Keratinocyte (primary cell): ENCODE measurements at regions not wholly inside any gene's neighbourhood (a gene's known extent, or its start where the extent isn't known, plus 50 kb on each side); places are given as distances from the start of the nearest gene placed in this dataset.

Experiments
- DNase-seq: peaks from one replicate; pipeline ENCODE4 v3.0.0-alpha.2; 2011; ENCODE audit warnings: low read depth, missing footprints, low spot score
- FAIRE-seq: peaks from 2 replicates; lab custom pipeline; 2011; peaks lifted over from hg19 to GRCh38; lab: Jason Lieb, UNC
- H2AFZ ChIP-seq: 2 replicates; pipeline ENCODE4 v1.6.0; 2012; ENCODE audit warnings: low read length, control low read depth, inconsistent platforms; ENCODE audit not compliant: control insufficient read depth
- H3K27ac ChIP-seq: 2 replicates; pipeline ENCODE4 v1.5.1; 2011; ENCODE audit warnings: low read length; ENCODE audit not compliant: control insufficient read depth, insufficient read depth
- H3K27me3 ChIP-seq: 3 replicates; pipeline ENCODE4 v1.6.0; 2011; ENCODE audit warnings: low read length; ENCODE audit not compliant: control insufficient read depth, insufficient read depth; ENCODE audit errors: extremely low read depth
- H3K36me3 ChIP-seq, 2 experiments: 2 replicates in 1 of 2; 3 replicates in 1 of 2; pipeline ENCODE4 v1.5.1; 2011; ENCODE audit warnings: low read length in 2 of 2, mild to moderate bottlenecking in 1 of 2; ENCODE audit not compliant: control insufficient read depth in 2 of 2, insufficient read depth in 2 of 2; ENCODE audit errors: extremely low read depth in 1 of 2
- H3K4me1 ChIP-seq: 3 replicates; pipeline ENCODE4 v1.5.1; 2011; ENCODE audit warnings: low read length; ENCODE audit not compliant: control insufficient read depth, insufficient read depth; ENCODE audit errors: extremely low read depth
- H3K4me2 ChIP-seq: 3 replicates; pipeline ENCODE4 v1.6.0; 2011; ENCODE audit warnings: low read depth, low read length; ENCODE audit not compliant: control insufficient read depth, insufficient read depth; ENCODE audit errors: extremely low read depth
- H3K4me3 ChIP-seq, 3 experiments: fragments of 200-600 bp in 1 of 3; sonication (generic) in 1 of 3; 2 replicates in 2 of 3; 3 replicates in 1 of 3; pipeline ENCODE4 v1.5.1; 2011 to 2016; ENCODE audit warnings: low read length in 3 of 3, mild to moderate bottlenecking in 3 of 3, control low read depth in 2 of 3, inconsistent platforms in 1 of 3, low read depth in 1 of 3, mixed read lengths in 1 of 3, mixed run types in 1 of 3, moderate library complexity in 1 of 3; ENCODE audit not compliant: control insufficient read depth in 2 of 3, insufficient read depth in 2 of 3; ENCODE audit errors: extremely low read depth in 1 of 3
- H3K79me2 ChIP-seq: 2 replicates; pipeline ENCODE4 v1.6.0; 2012; ENCODE audit warnings: low read length; ENCODE audit not compliant: control insufficient read depth, insufficient read depth
- H3K9ac ChIP-seq: 3 replicates; pipeline ENCODE4 v1.6.0; 2011; ENCODE audit warnings: low read length; ENCODE audit not compliant: control insufficient read depth, insufficient read depth; ENCODE audit errors: extremely low read depth
- H3K9me1 ChIP-seq: 3 replicates; pipeline ENCODE4 v1.6.0; 2011; ENCODE audit warnings: low read length; ENCODE audit not compliant: control insufficient read depth, insufficient read depth; ENCODE audit errors: extremely low read depth
- H3K9me3 ChIP-seq: 2 replicates; pipeline ENCODE4 v1.5.1; 2012; ENCODE audit warnings: low read depth, low read length; ENCODE audit not compliant: control insufficient read depth
- H4K20me1 ChIP-seq: 3 replicates; pipeline ENCODE4 v1.6.0; 2011; ENCODE audit warnings: low read length; ENCODE audit not compliant: control insufficient read depth, insufficient read depth; ENCODE audit errors: extremely low read depth
- EZH2 ChIP-seq: IDR thresholded peaks from one replicate; pipeline ENCODE4 v1.6.1; 2012; ENCODE audit warnings: inconsistent platforms, mild to moderate bottlenecking, low read length, moderate library complexity
- dilution Hi-C: fragments of 300-500 bp; cut with MboI; formaldehyde crosslinking; loops from one replicate; pipeline ENCODE4 v1.7.0; 2020; ENCODE audit warnings: low sequenced_read_pairs; ENCODE audit not compliant: extremely low pct_ligation_motif_present
- TF ChIP-seq, protein P1 (sequence below), 3 experiments: IDR thresholded peaks in 1 of 3; conservative IDR thresholded peaks in 1 of 3; optimal IDR thresholded peaks in 1 of 3; 2 replicates in 2 of 3; 3 replicates in 1 of 3; pipeline versions ENCODE3 to v1.5.1; 2011; ENCODE audit warnings: low read length in 3 of 3, mild to moderate bottlenecking in 3 of 3, moderate library complexity in 2 of 3, control low read depth in 1 of 3, inconsistent platforms in 1 of 3; ENCODE audit not compliant: insufficient read depth in 2 of 3; ENCODE audit errors: extremely low read depth in 1 of 3

DNA sequence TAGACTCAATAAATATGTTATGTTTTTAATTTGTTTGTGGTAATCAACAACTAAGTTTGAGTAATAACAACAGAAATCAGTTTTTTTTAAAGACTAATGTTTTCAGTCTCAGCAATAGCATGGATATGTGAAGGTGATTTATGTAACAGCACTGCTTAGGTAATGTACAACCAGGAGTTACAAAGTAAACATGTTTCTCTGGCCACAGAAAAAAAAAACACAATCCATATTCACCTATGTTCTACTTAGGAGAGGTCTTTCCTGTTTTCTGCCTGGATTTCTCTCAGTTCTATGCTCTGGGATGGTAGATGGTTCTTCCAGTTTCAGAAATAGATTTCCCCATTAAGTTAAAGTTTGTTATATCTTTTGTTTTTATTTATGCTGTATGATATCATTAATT, 579.4 kb downstream of the SI start:
- H2AFZ ChIP-seq, result no peak overlapping the region
- no peaks in the 10 kb centered on the region for H3K9me1 ChIP-seq
- no peaks in the 10 kb centered on the region for H3K4me1 ChIP-seq
- FAIRE-seq (no peak), DNase-seq (no peak)
- dilution Hi-C loops, result no loop called here
- H3K36me3 ChIP-seq, result no peaks in the 10 kb centered on the region
- no peak overlapping the region for H3K27ac ChIP-seq
- no peaks in the 10 kb centered on the region for H3K79me2 ChIP-seq
- no peaks in the 10 kb centered on the region for H3K27me3 ChIP-seq
- H4K20me1 ChIP-seq, result no peaks in the 10 kb centered on the region
- no peak overlapping the region for H3K9ac ChIP-seq
- TF ChIP-seq, protein P1, sequence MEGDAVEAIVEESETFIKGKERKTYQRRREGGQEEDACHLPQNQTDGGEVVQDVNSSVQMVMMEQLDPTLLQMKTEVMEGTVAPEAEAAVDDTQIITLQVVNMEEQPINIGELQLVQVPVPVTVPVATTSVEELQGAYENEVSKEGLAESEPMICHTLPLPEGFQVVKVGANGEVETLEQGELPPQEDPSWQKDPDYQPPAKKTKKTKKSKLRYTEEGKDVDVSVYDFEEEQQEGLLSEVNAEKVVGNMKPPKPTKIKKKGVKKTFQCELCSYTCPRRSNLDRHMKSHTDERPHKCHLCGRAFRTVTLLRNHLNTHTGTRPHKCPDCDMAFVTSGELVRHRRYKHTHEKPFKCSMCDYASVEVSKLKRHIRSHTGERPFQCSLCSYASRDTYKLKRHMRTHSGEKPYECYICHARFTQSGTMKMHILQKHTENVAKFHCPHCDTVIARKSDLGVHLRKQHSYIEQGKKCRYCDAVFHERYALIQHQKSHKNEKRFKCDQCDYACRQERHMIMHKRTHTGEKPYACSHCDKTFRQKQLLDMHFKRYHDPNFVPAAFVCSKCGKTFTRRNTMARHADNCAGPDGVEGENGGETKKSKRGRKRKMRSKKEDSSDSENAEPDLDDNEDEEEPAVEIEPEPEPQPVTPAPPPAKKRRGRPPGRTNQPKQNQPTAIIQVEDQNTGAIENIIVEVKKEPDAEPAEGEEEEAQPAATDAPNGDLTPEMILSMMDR (optimal IDR thresholded peaks at IDR 0.05 in 1 of 3, IDR thresholded peaks at IDR 0.05 in 1 of 3, conservative IDR thresholded peaks at IDR 0.05 in 1 of 3; ENCODE audit: extremely low read depth in 1 of 3, insufficient read depth in 2 of 3, low read length in 3 of 3), result no peak
- no peak for TF ChIP-seq EZH2
- no peak overlapping the region for H3K4me2 ChIP-seq
- H3K4me3 ChIP-seq, result no peak overlapping the region
- H3K9me3 ChIP-seq, result no peaks in the 10 kb centered on the region

DNA sequence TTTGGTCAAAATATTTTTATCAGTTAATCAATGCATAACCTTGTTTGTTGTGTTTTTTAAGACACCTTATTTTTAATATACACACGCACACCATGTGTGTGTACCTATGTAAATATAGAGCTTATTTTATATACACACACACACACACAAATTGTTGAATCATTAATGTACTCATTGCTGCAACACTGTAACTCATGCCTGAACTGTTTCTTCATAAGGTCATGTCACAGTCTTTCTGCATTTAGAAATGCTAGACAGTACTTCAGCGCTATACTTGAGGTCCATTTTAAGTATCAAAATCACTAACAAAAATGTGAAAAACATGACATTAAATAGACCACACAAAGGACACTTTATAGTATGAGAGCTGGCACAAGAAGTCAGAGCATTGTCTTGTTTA, 589.4 kb downstream of the SI start:
- no peaks in the 10 kb centered on the region for H3K27me3 ChIP-seq
- H2AFZ ChIP-seq, result no peak overlapping the region
- H3K9me3 ChIP-seq, result no peaks in the 10 kb centered on the region
- no peak overlapping the region for H3K9ac ChIP-seq
- TF ChIP-seq EZH2, result no peak
- dilution Hi-C loops, result no loop called here
- FAIRE-seq, result no peak
- H3K36me3 ChIP-seq, result no peaks in the 10 kb centered on the region
- no peaks in the 10 kb centered on the region for H3K4me1 ChIP-seq
- H3K27ac ChIP-seq, result no peak overlapping the region
- no peak for DNase-seq
- no peaks in the 10 kb centered on the region for H3K79me2 ChIP-seq
- no peaks in the 10 kb centered on the region for H3K9me1 ChIP-seq
- H4K20me1 ChIP-seq, result no peaks in the 10 kb centered on the region
- H3K4me2 ChIP-seq, result no peak overlapping the region
- H3K4me3 ChIP-seq, result no peak overlapping the region

DNA sequence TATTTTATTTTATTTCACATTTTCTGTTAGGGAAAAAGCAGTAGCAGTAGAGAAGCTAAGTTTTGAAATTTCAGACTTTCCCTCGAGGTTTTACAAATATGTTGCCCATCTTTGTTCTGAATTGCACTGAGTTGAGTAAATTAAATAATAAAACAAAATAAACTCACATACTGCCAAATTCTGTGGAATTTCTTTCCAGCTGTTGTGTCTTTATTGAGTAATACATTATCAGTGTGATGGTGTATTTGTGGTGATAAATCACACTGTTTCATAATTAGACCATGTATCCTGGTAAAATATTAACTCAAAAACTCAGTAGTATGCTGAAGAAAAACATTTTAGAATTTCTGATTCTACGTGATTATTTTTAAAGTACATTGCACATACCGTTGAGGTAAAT, 592.1 kb downstream of the SI start:
- no peaks in the 10 kb centered on the region for H3K36me3 ChIP-seq
- TF ChIP-seq, protein P1 (optimal IDR thresholded peaks at IDR 0.05 in 1 of 3, IDR thresholded peaks at IDR 0.05 in 1 of 3, conservative IDR thresholded peaks at IDR 0.05 in 1 of 3; ENCODE audit: extremely low read depth in 1 of 3, insufficient read depth in 2 of 3, low read length in 3 of 3), result no peak
- no peak for TF ChIP-seq EZH2
- FAIRE-seq, result no peak
- DNase-seq, result no peak
- no peaks in the 10 kb centered on the region for H3K27me3 ChIP-seq
- H3K4me1 ChIP-seq, result no peaks in the 10 kb centered on the region
- H4K20me1 ChIP-seq, result no peaks in the 10 kb centered on the region
- H3K79me2 ChIP-seq, result no peaks in the 10 kb centered on the region
- no peaks in the 10 kb centered on the region for H3K9me3 ChIP-seq
- H2AFZ ChIP-seq, result no peak overlapping the region
- H3K27ac ChIP-seq, result no peak overlapping the region
- H3K9ac ChIP-seq, result no peak overlapping the region
- H3K4me3 ChIP-seq, result no peak overlapping the region
- no peak overlapping the region for H3K4me2 ChIP-seq
- dilution Hi-C loops, result no loop called here
- H3K9me1 ChIP-seq, result no peaks in the 10 kb centered on the region
